Epithelial cell of proximal tubule (primary cell): ENCODE measurements at regions not wholly inside any gene's neighbourhood (a gene's known extent, or its start where the extent isn't known, plus 50 kb on each side); places are given as distances from the start of the nearest gene placed in this dataset.

Experiments
- DNase-seq: peaks from one replicate; pipeline ENCODE4 v3.0.0-alpha.2; 2011; ENCODE audit warnings: low read depth
- H3K4me3 ChIP-seq: 2 replicates; pipeline ENCODE4 v1.5.1; 2011; ENCODE audit warnings: low read depth, mild to moderate bottlenecking, low read length
- CTCF ChIP-seq: conservative IDR thresholded peaks from 2 replicates; pipeline ENCODE4 v1.5.1; 2012; ENCODE audit warnings: low read depth, mild to moderate bottlenecking, low read length

DNA sequence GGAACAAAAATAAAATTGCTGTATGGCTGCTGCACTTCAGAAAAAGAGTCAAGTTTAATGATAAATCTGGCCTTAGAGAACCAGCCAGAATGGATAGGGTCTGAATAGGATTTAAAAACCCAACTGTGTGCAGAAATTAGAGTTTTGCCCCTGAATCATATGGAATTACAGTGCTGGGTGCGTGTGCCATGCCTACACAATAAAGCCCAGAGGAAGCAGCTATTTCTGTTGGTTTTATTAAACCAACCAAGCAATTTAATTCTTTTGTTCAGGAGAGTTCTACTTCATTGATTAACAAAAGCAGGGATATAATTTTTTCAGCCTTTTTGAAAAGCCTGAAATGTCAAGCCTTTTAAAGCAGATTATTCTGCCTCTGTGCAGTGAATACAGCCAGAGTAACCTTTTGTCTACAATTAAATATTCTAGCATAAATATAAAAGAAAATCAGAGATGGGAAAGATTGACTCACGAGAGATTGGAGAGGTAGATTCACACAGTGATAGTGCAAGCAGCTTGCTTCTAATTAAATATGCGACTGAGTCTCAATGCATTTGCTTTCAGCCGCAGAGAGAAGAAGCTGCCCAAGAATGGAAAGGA, 66.7 kb upstream of the DNAJC19 start:
- TF ChIP-seq CTCF, result no peak
- H3K4me3 ChIP-seq, result no peak overlapping the region
- no peak for DNase-seq

GRCh38 chr3:181054538-181054937, 65.0 kb upstream of the DNAJC19 start:
- no peak overlapping the region for H3K4me3 ChIP-seq
- DNase-seq, result no peak
- no peak for TF ChIP-seq CTCF

- no peak overlapping the region for H3K4me3 ChIP-seq
- no peak for DNase-seq
These were observed 62.7 kb upstream of the DNAJC19 start for GRCh38 chr3:181052256-181052655.

DNA sequence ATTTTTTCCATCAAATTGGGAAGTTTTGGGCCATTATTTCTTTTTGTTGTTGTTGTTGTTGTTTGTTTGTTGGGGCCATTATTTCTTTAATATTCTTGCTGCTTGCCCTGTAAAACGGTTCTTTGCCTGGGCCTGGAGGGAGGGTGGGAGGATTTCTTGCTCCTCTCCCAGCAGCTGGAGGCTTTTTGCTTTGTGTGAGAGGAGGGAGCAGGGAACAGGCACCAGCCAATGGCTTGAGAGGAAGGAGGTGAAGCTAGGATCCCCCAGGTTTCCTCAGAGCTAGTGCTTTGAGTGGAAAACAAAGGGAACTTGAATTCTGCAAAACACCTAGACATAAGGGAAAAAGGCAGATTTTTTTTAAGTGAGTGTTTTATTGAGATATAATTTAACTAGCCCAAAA, 61.2 kb upstream of the DNAJC19 start:
- no peak for TF ChIP-seq CTCF
- DNase-seq, result no peak
- H3K4me3 ChIP-seq, result no peak overlapping the region

More at GRCh38 chr3:181052256-181052655, 62.7 kb upstream of the DNAJC19 start:
- no peak for TF ChIP-seq CTCF

- no peak for TF ChIP-seq CTCF
- H3K4me3 ChIP-seq, result no peak overlapping the region
- DNase-seq, result no peak
These were observed 50.5 kb upstream of the DNAJC19 start for GRCh38 chr3:181040030-181040429.
